Left ventricle myocardium inferior (tissue), 1 donor: ENCODE measurements at regions not wholly inside any gene's neighbourhood (a gene's known extent, or its start where the extent isn't known, plus 50 kb on each side); places are given as distances from the start of the nearest gene placed in this dataset.
A peak's percentile ranks its signal among the peaks of the same experiment; 100 is the strongest.

Experiments used
- DNase-seq: peaks from one replicate; pipeline ENCODE4 v3.0.0-alpha.2; 2020
- H3K27ac ChIP-seq: fragments of 200-600 bp; replicated peaks from 2 replicates; pipeline ENCODE4 v1.8.0; 2021
- H3K27me3 ChIP-seq: fragments of 200-600 bp; 2 replicates; pipeline ENCODE4 v1.8.0; 2021; ENCODE audit warnings: low read depth
- H3K36me3 ChIP-seq: fragments of 200-600 bp; 2 replicates; pipeline ENCODE4 v1.8.0; 2021
- H3K4me1 ChIP-seq: fragments of 200-600 bp; 2 replicates; pipeline ENCODE4 v1.8.0; 2021
- H3K4me3 ChIP-seq: fragments of 200-600 bp; 2 replicates; pipeline ENCODE4 v1.8.0; 2021; ENCODE audit warnings: mild to moderate bottlenecking, moderate library complexity
- H3K9me3 ChIP-seq: fragments of 200-600 bp; replicated peaks from 2 replicates; pipeline ENCODE4 v1.8.0; 2021
- intact Hi-C: fragments of 100-400 bp; cut with micrococcal nuclease; formaldehyde crosslinking; loops from one replicate; pipeline ENCODE4 v1.11.0; 2022
- TF ChIP-seq, protein P1 (sequence below): fragments of 200-600 bp; IDR thresholded peaks from 2 replicates; pipeline ENCODE4 v1.8.0; 2021; ENCODE audit warnings: antibody characterized with exemption, mild to moderate bottlenecking, borderline replicate concordance
- donor health status: DM: no; HTN: yes; CAD: no; lungs with severe emphysema.

- DNase-seq, result no peak
- Histone ChIP-seq H3K4me1 (peaks cover 7% of the 10 kb centered on the region), H3K36me3 (no peaks in the 10 kb centered on the region), H3K4me3 (no peak overlapping the region), H3K9me3 (no peaks in the 10 kb centered on the region), H3K27me3 (no peaks in the 10 kb centered on the region), H3K27ac (no peak overlapping the region)
- intact Hi-C loops, result no loop called here
- TF ChIP-seq, protein P1, sequence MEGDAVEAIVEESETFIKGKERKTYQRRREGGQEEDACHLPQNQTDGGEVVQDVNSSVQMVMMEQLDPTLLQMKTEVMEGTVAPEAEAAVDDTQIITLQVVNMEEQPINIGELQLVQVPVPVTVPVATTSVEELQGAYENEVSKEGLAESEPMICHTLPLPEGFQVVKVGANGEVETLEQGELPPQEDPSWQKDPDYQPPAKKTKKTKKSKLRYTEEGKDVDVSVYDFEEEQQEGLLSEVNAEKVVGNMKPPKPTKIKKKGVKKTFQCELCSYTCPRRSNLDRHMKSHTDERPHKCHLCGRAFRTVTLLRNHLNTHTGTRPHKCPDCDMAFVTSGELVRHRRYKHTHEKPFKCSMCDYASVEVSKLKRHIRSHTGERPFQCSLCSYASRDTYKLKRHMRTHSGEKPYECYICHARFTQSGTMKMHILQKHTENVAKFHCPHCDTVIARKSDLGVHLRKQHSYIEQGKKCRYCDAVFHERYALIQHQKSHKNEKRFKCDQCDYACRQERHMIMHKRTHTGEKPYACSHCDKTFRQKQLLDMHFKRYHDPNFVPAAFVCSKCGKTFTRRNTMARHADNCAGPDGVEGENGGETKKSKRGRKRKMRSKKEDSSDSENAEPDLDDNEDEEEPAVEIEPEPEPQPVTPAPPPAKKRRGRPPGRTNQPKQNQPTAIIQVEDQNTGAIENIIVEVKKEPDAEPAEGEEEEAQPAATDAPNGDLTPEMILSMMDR, result no peak
Measured at GRCh38 chr18:55737781-55738468, 149.9 kb upstream of the TCF4 start.

DNA sequence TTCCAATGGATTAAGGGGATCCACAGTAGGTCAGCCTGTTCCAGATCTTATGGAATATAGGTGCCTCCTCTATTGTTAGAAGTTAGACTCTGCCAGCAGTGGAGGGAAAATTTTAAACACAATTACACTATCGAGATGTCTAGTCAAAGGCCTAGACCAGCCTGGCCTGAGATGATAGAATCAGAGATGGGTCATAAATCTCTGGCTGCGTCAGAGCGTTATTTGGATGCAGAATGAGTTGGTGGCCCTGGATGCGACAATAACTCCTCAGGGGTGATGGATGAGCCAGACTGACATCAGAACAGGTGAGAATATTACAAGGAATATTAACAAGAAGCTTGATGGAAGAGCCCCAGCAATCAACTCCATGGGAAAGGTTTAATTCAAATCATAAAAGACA, 149.3 kb upstream of the TCF4 start:
- Histone ChIP-seq H3K9me3 (no peaks in the 10 kb centered on the region), H3K27me3 (no peaks in the 10 kb centered on the region), H3K36me3 (no peaks in the 10 kb centered on the region), H3K4me3 (no peak overlapping the region), H3K27ac (no peak overlapping the region), H3K4me1 (peaks cover 13% of the 10 kb centered on the region)
- no peak for DNase-seq
- intact Hi-C loops, result no loop called here
- TF ChIP-seq, protein P1, result no peak

GRCh38 chr18:55735969-55736368, 148.0 kb upstream of the TCF4 start:
- H3K9me3 ChIP-seq, result no peaks in the 10 kb centered on the region
- DNase-seq, result no peak
- H3K4me1 ChIP-seq, result peaks cover 23% of the 10 kb centered on the region
- no peak overlapping the region for H3K27ac ChIP-seq
- no peaks in the 10 kb centered on the region for H3K36me3 ChIP-seq
- TF ChIP-seq, protein P1, result no peak
- H3K4me3 ChIP-seq, result no peak overlapping the region
- no peaks in the 10 kb centered on the region for H3K27me3 ChIP-seq
- intact Hi-C loops, result no loop called here

GRCh38 chr18:55735199-55735855, 147.3 kb upstream of the TCF4 start:
- H3K4me3 ChIP-seq, result no peak overlapping the region
- H3K4me1 ChIP-seq, result peaks cover 23% of the 10 kb centered on the region
- H3K27me3 ChIP-seq, result no peaks in the 10 kb centered on the region
- TF ChIP-seq, protein P1, result no peak
- no peaks in the 10 kb centered on the region for H3K9me3 ChIP-seq
- no peaks in the 10 kb centered on the region for H3K36me3 ChIP-seq
- intact Hi-C loops, result no loop called here
- no peak for DNase-seq
- no peak overlapping the region for H3K27ac ChIP-seq

DNA sequence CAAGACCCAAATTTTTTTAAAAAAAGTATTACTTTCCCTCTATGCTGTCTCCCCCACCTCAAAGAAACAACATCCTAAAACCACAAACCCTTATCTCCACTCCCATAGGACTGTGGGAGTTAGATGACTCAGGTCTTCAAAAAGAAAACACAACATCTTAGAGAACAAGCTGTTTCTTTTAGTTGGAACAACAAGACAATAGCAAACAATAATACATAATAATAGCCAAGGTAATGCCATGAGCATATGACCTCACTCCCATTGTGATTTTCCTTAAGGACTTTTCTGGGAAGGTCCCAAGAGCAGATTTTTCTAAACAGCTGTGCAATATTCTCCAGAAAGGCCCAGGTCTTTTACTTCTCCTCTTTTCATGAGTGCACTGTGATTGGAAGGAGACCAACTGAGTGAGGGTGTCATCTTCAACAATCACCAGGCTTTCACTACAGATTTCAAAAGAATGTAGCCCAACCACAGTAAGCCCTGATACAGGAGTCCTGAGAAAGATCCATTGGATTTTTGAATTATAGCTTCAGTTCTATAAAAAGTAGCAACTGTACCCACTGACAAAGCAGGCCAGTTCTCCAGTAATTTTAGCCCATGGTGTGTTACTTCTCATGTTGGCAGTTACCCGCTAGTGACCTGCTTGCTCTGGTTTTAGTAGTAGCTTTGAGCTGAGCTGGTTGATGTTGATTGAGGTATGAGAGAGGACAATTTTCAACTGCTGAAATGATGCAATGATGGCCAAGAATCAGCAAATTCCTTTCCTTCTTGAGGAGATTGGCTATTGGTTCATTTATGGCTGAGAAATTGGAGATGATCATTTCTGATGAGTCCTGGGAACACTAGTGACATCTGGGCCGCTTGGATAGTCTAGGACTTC, 144.5 kb upstream of the TCF4 start:
- H3K4me3 ChIP-seq, result no peak overlapping the region
- H3K4me1 ChIP-seq, result peaks cover 23% of the 10 kb centered on the region
- H3K36me3 ChIP-seq, result no peaks in the 10 kb centered on the region
- no peaks in the 10 kb centered on the region for H3K27me3 ChIP-seq
- H3K27ac ChIP-seq, result peak overlapping the region; percentile 82
- DNase-seq, result no peak
- TF ChIP-seq, protein P1, result no peak
- intact Hi-C loops, result no loop called here
- no peaks in the 10 kb centered on the region for H3K9me3 ChIP-seq
